PFSK-1 (cell line): ENCODE measurements at regions not wholly inside any gene's neighbourhood (a gene's known extent, or its start where the extent isn't known, plus 50 kb on each side); places are given as distances from the start of the nearest gene placed in this dataset.

ENCODE experiments used
- POLR2AphosphoS5 ChIP-seq: IDR thresholded peaks from 2 replicates; pipeline ENCODE4 v1.6.1; 2012; ENCODE audit warnings: low read depth, mild to moderate bottlenecking, control low read depth, low read length, moderate library complexity
- SIN3A ChIP-seq: IDR thresholded peaks from 2 replicates; pipeline ENCODE4 v1.6.1; 2012; ENCODE audit warnings: mild to moderate bottlenecking, low read length, moderate library complexity, borderline replicate concordance; ENCODE audit not compliant: insufficient read depth
- TF ChIP-seq, protein P1 (sequence below), 2 experiments: IDR thresholded peaks; 2 replicates each; pipeline versions ENCODE4 v1.6.1 to v1.8.0; 2011 to 2012; ENCODE audit warnings: low read depth in 2 of 2, low read length in 2 of 2, control low read depth in 1 of 2, inconsistent platforms in 1 of 2, mild to moderate bottlenecking in 1 of 2, moderate library complexity in 1 of 2; ENCODE audit not compliant: insufficient read depth in 1 of 2

DNA sequence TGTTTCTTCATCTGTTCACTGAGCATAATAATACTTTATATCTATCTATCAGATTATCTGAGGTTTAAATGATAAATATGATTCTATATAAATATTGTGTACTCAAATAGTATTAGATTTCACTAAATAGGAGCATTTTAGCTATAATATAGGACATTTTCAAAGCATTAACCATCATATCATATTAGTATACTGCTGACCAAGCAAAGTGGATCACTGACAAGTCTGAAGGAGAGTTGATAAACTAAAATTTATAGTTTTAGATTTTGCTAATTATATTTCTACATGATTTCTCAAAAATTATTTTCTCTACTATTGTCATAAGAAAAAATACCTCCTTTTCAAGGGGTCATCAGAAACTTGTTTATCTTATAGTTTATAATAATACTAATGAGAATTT, 937.8 kb upstream of the LRATD1 start:
- TF ChIP-seq POLR2AphosphoS5 (no peak), SIN3A (no peak)
- TF ChIP-seq, protein P1, sequence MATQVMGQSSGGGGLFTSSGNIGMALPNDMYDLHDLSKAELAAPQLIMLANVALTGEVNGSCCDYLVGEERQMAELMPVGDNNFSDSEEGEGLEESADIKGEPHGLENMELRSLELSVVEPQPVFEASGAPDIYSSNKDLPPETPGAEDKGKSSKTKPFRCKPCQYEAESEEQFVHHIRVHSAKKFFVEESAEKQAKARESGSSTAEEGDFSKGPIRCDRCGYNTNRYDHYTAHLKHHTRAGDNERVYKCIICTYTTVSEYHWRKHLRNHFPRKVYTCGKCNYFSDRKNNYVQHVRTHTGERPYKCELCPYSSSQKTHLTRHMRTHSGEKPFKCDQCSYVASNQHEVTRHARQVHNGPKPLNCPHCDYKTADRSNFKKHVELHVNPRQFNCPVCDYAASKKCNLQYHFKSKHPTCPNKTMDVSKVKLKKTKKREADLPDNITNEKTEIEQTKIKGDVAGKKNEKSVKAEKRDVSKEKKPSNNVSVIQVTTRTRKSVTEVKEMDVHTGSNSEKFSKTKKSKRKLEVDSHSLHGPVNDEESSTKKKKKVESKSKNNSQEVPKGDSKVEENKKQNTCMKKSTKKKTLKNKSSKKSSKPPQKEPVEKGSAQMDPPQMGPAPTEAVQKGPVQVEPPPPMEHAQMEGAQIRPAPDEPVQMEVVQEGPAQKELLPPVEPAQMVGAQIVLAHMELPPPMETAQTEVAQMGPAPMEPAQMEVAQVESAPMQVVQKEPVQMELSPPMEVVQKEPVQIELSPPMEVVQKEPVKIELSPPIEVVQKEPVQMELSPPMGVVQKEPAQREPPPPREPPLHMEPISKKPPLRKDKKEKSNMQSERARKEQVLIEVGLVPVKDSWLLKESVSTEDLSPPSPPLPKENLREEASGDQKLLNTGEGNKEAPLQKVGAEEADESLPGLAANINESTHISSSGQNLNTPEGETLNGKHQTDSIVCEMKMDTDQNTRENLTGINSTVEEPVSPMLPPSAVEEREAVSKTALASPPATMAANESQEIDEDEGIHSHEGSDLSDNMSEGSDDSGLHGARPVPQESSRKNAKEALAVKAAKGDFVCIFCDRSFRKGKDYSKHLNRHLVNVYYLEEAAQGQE (IDR thresholded peaks at IDR 0.05; ENCODE audit: insufficient read depth in 1 of 2, low read depth in 2 of 2, low read length in 2 of 2) = no peak
